Activated T-helper 9 cell treated with anti-CD3 and anti-CD28 coated beads, Interleukin-2, amount 50 U/mL, for 16 hours (primary cell): ENCODE measurements at regions not wholly inside any gene's neighbourhood (a gene's known extent, or its start where the extent isn't known, plus 50 kb on each side); places are given as distances from the start of the nearest gene placed in this dataset.

Experiments
- DNase-seq: peaks from one replicate; pipeline ENCODE4 v3.0.0-alpha.2; 2020; ENCODE audit warnings: low read depth

GRCh38 chr10:113259576-113260226 is 293.2 kb upstream of the HABP2 start:
- no peak for DNase-seq

DNA sequence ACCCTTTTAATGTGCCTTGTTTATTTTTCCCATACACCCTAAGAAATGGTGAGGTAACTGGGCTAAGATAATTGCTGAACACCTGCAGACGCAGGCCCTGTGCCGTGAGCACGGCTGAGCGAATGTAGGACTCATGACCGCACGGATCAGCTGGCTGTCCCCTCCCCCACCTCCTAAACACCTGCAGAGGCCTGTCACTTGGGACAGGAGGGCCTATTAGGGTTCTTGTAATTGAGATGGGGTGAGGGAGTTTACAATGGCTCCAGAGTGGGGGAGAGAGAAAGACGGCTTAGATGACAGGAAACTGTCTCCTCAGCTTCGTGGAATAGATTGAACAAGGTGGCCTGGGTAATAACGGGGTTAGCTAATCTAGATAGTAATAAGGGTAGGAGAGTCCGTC is 291.7 kb upstream of the HABP2 start:
- no peak for DNase-seq

GRCh38 chr10:113261611-113262091 is 291.2 kb upstream of the HABP2 start:
- no peak for DNase-seq

DNA sequence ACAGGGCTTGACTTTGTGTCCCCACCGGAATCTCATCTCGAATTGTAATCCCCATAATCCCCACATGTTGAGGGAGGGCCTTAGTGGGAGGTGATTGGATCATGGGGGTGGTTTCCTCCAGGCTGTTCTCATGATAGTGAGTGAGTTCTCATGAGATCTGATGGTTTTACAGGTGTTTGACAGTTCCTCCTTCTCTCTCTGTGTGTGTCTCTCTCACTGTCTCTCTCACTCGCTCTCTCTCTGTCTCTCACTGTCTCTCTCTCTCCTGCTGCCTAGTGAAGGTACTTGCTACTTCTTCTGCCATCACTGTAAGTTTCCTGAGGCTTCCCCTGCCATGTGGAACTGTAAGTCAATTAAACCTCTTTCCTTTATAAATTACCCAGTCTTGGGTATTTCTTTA is 289.8 kb upstream of the HABP2 start:
- DNase-seq, result no peak

GRCh38 chr10:113264333-113265131 is 288.3 kb upstream of the HABP2 start:
- DNase-seq, result no peak

- DNase-seq, result no peak
These were observed 286.7 kb upstream of the HABP2 start for GRCh38 chr10:113266147-113266546.

DNA sequence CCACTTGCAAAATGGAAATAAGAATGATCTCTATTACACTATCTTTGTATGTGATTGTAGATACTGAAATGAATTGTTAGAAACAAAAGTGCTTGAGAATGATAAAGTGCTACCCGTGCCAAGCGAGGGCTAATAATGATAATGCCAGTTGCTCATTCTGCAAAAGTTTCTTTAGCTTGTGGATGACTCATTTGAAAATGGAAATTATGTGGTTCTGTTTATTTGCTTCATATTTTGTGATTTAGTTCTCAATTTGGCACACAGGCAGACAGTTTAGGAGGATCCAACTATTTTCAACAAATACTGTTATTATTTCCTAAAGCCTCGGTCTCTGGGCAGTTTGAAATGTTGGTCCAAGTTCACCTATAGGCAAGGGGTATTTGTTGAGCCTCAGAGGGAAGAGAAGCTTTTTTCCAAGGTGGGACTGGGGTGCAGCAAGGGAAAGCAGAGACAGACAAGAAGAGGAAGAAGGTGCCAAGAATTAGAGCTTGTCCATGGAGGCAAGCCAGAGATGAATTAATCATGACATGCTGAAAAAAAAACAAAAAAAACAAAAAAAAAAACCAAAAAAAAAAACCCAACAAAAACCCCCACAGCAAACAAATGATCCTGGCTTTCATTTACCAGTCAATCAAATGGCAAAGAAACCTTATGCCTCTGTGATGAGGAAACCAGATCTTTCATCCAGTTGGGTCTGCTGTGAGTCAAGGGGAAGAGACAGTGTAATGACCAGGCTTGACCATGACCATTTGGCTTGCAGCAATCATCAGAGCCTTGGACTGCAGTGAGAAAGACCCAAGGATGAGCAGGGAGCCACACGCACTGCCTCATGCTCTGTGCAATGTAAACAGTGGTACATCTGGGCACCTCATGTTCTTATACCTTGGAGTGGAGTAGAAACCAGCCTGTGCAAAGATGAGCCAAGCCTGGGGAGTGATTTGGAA is 285.0 kb upstream of the HABP2 start:
- no peak for DNase-seq

DNA sequence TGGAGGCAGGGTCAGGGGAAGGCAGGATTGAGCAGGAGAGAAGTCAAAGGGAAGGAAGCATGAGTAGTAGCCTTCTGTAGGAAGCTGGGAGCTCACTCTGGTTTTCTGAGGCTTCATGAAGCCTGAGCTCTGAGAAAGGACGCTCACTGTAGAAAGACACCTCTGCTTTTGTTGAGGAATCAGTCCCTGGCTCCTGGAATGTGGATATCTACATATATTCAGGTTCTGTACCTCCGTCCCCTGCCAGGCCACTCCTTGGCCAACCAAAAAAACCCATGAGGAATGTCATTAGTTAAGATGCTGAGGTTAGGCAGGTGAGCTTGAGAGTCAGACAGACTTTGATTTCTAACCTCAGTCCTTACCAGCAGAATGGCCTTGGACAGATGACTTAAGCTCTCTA is 283.5 kb upstream of the HABP2 start:
- DNase-seq, result no peak

DNA sequence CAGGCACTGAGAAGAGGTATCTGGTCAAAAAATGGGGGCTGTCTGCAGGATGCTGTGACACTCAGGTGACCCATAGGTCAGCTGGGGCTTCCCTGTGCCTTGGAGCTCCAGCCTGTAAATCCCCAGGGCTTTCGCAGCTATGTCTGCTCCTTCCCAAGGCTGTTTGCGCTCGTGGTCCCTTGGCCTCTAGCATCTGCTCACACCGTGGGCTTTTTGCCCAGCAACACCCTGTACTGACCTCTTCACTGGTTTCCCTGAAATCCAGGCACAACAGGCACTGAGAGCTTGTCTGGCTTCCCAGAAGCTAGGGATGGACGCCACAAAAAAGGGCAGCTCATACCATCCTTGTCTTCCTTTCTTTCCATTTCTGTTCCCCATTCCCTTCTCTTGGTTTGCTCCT is 280.3 kb upstream of the HABP2 start:
- DNase-seq, result no peak

DNA sequence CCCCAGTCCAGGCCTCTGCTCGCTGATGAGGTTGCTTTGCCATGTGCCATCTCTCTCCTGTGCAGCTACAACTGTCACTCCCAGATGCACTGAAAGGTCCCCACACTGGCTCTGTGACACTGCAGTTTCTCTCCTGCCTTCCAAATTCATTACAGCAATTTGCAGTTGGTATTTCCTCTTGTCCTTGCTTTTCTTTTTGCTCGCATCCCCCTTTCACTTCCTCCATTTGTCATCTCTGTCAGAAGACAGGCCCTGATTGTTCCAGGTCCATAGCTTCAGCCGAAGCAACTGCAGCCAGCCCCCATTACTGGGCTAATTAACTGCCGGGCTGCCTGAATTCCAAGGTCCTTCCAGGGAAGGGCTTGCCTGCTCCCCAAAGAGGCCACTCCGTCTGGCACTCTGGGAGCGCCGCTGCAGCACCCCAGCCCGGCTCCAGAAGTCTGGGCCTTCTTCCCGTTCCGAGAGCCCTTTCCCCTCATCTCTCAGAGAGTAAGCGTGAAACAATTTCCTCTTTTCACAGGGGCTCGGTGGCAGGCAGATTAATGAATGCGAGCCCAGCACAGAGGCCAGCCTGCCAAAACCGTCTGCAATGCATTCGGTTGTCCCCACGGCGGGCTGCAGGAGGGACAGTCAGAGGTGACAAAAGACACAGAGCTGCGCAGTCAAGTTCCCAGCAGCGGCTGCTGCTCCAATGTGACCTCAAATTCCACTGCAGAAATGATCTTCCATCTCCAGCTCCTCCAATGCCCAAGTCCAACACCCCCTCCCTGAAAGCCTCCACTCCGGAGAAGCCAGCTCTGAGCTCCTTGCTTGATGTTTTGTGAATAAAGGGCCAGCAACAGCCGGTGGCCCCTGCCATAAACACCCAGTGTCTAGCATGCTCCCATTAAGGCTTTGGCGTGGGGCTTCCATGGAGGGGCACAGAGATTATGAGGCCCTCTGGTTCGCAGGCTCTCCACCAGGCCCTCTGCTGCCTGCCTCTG is 279.4 kb upstream of the HABP2 start:
- DNase-seq, result no peak

DNA sequence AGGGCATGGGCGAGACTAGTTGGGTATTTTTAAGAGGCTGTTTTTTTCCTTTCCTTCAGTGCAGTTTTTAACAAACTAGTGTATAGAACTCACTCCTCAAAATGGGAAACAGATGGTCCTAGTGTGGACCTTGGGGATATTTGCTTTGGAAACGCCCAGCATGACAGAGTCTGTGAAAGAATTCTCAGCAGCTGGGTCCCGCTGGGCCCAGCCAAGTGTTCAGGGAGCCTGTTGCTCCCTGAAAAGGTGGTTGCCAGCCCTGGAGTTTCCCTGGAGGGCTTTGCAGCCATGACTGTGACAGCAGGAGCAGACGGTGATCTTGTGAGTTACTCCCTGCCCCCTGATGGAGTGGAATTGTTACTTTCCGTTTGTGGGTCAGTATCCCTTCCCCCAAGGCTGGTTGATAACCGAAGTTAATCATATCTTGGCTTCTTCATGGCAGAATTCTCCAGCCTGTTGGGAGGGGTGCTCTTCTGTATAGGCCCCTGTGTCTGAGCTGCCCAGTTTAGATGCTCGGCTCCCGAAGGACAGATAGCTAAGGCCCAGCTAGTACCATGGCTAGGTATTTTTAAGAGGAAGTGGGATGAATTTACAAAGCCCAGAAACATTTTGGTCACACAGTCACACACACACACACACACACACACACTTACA is 278.6 kb upstream of the HABP2 start:
- no peak for DNase-seq

DNA sequence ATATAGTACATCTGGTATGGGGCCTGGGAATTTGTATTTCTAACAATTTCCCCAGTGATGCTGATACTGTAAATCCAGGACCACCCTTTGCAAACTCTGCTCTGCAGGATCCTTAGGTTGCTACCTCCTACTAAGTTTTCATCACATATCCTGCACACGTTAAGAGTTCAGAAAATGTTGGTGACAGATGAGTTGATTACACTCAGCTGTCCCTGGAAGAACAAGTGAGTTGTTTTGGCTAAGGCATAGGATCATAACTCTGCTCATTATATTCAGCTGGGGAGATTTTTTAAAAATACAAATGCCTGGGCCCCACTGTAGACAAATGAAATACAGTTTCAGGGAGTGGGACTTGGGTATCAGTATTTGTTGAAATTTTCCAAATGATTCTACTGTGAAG is 274.6 kb upstream of the HABP2 start:
- DNase-seq, result no peak

- DNase-seq, result no peak
These were observed 274.2 kb upstream of the HABP2 start for GRCh38 chr10:113278664-113279063.

DNA sequence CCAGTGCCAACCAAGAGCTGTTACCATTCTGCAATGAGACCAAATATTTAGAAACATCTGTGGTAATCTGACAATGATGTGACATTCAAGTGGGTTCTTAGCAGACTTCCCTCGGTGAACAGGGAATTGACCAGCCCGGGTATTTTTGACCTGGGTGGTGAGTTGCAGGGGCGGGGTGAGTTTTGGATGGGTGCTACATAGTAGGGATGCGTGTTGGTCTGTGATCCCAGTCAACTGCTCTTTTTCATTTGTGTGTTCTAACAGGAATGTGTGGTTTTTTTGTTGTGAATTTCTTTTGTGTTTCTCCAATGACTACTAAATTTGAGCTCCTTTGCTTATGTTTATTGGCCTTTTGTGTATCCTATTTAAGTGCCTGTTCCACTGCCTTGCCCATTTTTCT is 273.6 kb upstream of the HABP2 start:
- no peak for DNase-seq

- DNase-seq, result no peak
These were observed 270.3 kb upstream of the HABP2 start for GRCh38 chr10:113282564-113282963.

- DNase-seq, result no peak
These were observed 269.7 kb upstream of the HABP2 start for GRCh38 chr10:113283189-113283588.

GRCh38 chr10:113284635-113285034 is 268.2 kb upstream of the HABP2 start:
- DNase-seq, result no peak

DNA sequence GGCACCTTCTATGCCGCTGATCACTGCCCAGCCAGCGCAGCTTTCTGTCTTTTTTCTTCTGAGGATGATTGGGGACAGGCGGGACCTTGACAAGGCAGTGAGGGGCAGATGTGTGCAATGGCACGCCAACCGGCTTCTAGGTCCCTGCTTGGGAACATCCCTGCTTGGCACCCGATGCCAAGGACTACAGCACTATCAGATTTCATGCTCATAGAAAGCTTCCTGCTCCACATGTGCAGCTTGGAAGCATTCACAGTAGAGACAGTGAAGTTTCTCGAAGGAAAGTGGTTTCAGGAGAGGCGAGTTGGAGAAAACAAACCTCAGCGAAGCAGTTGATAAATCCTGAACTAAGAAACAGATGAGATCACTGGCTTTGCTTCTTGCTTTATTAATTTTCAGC is 267.5 kb upstream of the HABP2 start:
- no peak for DNase-seq

DNA sequence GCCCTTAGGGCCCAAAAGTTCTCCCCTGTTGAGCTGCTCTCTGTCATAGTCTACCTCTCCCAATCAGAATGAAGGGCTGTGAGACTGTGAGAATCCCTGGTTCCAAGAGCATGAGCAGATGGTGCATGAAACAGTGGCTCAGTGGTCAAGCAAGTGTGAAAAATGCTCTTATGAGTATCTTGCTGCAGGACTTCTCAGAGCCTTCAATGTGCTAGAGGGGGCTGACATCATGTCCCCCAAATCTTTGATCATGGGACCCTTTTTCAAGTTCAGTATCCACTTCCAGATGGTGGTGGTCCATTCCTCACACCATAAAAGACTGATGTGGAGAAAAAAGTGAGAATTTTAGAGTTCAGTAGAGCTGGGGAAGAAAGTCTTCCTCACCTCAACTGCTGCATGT is 265.3 kb upstream of the HABP2 start:
- DNase-seq, result no peak

GRCh38 chr10:113290137-113290536 is 262.7 kb upstream of the HABP2 start:
- DNase-seq, result no peak

DNA sequence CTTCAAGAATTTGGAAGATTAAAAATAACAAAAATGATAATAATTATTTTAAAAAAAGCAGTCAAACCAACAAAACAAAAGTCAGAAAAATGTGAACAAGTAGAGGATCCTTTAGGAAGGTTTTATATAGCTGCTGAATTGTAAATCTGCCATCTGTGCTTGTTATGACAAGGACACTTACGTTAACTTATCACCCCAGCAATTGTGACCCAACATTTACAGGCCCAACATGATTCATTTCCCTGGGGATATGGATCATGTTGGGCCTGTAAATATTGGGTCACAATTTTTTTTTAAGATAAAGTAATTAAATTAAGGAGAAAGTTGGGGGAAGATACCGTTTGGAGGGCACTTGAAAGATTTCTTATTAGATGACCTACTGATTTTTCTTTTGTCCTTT is 261.4 kb upstream of the HABP2 start:
- DNase-seq, result no peak
